NCI-H510A (cell line): ENCODE measurements at regions not wholly inside any gene's neighbourhood (a gene's known extent, or its start where the extent isn't known, plus 50 kb on each side); places are given as distances from the start of the nearest gene placed in this dataset.

Experiments
- DNase-seq: peaks from one replicate; lab custom pipeline; 2025; lab: John Stamatoyannopoulos, UW

DNA sequence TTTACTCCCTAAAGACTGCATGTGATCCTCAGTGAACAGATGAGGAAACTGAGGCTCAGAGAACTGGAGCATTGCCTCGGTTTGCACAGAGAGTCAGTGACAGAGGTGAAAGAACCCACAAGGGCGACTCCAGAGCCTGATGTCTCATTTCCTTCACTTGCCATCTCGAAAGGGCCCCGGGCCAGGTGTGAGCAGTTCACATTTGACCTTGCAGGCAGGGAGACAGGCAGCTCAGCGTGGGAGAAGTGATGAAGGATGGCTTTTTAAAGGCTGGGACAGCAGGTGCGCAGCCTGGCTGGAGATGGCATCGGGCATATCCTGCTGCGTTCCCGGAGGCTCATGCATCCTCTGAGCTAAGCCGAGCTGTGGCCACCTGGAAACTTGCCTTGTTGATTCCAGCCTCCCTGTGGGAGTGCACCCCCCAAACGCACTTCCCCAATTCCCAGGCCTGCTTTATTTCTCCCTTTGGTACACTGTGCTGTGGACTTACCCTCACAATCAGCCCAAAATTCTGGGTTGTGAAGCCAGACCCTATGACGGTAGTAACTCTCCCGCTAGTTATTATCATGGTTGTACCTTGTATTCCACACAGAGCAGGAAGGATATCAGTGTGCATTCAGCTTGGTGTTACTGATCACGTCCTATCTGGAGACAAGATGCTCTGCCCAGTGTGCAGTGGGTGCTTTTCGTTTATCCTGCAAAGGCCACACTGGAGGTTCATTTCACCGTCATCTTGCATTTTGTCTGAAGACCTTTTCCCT, 753.2 kb upstream of the EEF2KMT start:
- no peak for DNase-seq

DNA sequence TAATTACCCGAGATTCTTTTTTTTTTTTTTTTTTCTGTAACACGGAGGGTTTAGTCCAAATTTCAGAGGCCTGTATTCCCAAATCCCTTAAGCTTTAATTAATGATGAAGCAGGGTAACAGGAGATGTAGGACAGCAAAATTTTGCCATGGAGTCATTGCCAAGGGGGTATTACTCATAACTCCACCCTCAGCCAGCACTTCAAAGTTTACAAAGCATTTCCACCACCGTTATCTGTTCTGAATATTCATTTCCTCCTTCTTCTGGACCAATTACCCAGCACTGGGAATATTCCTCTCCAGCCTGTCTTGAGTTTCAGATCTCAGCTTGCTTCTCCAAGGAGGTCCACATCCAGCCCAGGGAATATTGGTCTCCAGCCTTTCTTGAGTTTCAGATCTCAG, 747.5 kb upstream of the EEF2KMT start:
- no peak for DNase-seq

- no peak for DNase-seq
Observed at GRCh38 chr16:5841974-5842373, 744.4 kb upstream of the EEF2KMT start.

DNA sequence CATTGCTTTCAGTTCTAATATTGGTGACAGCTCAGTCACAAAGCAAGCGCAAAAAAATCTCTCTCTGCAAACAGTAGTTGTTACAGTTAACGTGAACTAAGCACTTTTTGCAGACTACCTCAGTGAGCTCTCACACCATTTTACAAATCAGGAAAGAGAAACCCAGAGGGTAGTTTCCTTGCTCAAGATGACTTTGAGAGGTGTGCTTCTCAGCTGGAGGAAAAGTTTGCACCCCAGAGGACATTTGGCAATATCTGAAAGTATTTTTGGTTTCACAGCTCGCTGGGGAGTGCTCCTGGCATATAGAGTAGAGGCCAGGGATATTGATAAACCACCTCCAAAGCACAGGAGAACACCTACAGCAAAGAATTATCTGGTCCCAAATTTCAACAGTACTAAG, 741.1 kb upstream of the EEF2KMT start:
- no peak for DNase-seq

- no peak for DNase-seq
Observed at GRCh38 chr16:5838071-5838470, 740.5 kb upstream of the EEF2KMT start.

- DNase-seq: no peak
Observed at GRCh38 chr16:5837007-5837670, 739.5 kb upstream of the EEF2KMT start.

- no peak for DNase-seq
Observed at GRCh38 chr16:5835876-5836275, 738.3 kb upstream of the EEF2KMT start.

- no peak for DNase-seq
Observed at GRCh38 chr16:5826332-5826731, 728.7 kb upstream of the EEF2KMT start.

DNA sequence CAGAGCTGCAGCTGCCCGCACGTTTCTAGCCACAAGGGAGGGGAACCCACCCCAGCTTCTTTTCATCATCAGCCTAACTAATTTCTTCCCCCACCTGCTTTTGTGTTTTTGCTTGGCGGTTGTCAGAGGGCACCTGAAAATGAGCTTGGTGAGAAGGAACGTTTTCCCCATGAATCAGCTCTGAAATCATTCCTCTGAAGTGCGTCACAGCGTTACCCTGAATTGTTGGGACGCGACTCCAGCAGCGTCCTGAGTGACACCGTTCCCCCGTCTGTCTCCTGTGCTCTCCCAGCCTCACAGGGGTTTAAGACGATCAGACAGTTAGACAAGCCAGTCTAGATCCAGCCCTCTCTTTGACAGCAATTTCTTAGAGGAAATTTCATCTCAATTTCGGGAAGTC, 722.9 kb upstream of the EEF2KMT start:
- DNase-seq: no peak

GRCh38 chr16:5815570-5816237, 718.1 kb upstream of the EEF2KMT start:
- no peak for DNase-seq

DNA sequence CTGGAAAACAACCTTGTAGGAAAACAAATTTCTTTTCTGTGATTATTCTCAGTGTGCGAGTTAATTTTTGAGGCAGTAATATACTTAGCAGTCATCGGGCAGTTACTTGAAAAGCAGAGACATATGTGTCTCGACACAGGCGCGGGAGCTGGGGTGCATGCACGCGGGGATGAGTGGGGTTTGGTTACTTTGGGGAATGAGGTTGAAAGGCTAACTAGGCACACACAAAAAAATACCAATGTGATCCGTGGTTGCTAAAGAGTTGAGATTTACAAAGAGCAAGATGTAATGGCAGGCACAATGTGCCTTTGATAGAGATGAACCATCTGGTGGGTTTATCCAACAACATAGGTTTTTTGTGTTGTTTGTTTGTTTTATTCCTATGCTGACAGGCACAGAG, 703.8 kb upstream of the EEF2KMT start:
- DNase-seq: no peak

- DNase-seq: no peak
Observed at GRCh38 chr16:5793556-5793955, 696.0 kb upstream of the EEF2KMT start.

- no peak for DNase-seq
Observed at GRCh38 chr16:5791011-5791657, 693.5 kb upstream of the EEF2KMT start.

- DNase-seq: no peak
Observed at GRCh38 chr16:5790512-5790911, 692.9 kb upstream of the EEF2KMT start.

- DNase-seq: no peak
Observed at GRCh38 chr16:5789033-5789432, 691.4 kb upstream of the EEF2KMT start.

DNA sequence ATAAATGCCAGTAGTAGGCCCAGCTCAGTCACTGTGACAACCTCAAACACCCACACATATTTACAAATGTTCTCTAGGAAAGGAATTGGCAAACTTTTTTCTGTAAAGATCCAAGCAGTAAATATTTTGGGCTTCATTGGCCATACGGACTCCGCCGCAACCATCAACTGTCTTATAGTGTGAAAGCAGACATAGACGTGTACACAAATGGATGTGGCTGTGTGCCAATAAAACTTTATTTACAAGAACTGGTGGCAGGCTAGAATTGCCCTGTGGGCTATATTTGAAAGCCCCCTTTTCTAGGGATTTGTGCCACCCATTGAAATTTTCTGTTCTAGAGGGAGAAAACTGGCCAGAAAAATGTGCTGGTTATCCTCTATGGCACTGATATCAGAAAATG, 683.8 kb upstream of the EEF2KMT start:
- DNase-seq: no peak

DNA sequence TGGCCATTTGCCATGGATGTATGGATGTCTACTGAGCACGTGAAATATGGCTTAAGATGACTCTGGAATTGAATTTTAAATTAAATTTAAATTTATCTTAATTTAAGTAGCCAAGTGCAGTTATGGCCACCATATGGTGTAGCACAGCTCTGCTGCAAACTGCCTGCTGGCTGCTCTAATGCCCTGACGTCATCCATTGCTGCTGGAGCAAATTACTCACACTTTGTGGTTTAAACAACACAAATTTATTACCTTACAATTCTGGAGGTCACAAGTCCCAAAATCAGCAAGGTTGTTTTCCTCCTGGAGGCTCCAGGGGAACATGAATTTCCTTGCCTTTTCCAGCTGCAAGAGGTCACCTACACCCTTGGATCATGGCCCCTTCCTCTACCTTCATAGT, 679.3 kb upstream of the EEF2KMT start:
- no peak for DNase-seq

DNA sequence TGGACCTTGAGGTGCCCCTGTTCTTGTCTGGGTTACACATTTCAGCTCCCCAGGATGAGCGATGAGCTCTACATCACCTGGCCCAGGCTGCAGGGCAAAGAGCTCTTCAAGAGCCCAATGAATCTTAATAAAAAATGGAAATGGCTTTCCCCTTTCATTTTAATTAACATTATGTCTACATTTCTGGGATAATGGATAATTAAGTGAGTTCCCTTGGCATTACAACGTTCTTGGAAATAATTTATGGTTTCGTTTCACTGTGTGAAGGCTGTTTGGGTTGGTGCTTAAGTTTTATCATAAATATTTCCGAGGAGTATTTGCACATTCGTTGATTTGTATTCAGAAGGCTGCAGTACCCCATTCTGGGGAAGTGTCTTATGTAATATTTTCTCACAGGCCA, 678.3 kb upstream of the EEF2KMT start:
- DNase-seq: no peak

GRCh38 chr16:5770118-5770517, 672.5 kb upstream of the EEF2KMT start:
- DNase-seq: no peak

GRCh38 chr16:5769513-5769912, 671.9 kb upstream of the EEF2KMT start:
- DNase-seq: no peak

GRCh38 chr16:5768445-5768844, 670.9 kb upstream of the EEF2KMT start:
- no peak for DNase-seq

- DNase-seq: no peak
Observed at GRCh38 chr16:5763176-5763575, 665.6 kb upstream of the EEF2KMT start.

DNA sequence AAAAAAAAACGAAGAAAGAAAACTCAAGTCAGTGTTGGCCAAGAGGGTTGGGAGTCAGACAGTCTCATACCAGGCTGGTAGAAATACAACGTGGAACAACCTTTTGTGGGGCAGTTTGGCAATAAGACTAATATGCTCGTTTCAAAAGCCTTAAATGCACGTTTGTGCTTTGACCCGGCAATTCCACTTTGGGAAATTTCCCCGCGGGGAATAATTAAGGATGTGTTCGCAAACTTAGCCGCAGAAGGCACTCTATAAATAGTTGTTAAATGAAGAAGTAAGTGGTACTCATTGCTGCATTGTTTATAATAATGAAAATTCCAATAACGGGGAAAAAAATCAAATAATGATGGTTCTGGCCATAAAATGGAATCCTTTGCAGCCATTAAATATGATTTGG, 664.8 kb upstream of the EEF2KMT start:
- DNase-seq: no peak
